Stimulated activated naive CD8-positive, alpha-beta T cell treated with anti-CD3 and anti-CD28 coated beads, Interleukin-15, amount 100 ng/mL, for 72 hours (primary cell): ENCODE measurements at regions not wholly inside any gene's neighbourhood (a gene's known extent, or its start where the extent isn't known, plus 50 kb on each side); places are given as distances from the start of the nearest gene placed in this dataset.

Source experiments
- ATAC-seq: fragments of 150-1000 bp; cut with Tn5 transposase; 2 replicates; pipeline ENCODE4 v1.10.0; 2021; ENCODE audit warnings: mild to moderate bottlenecking, moderate library complexity
- DNase-seq, 2 donors: peaks; one replicate each; pipeline ENCODE4 v3.0.0; 2021 to 2022
- H3K27ac Mint-ChIP-seq, 2 donors: one replicate each; pipeline ENCODE4 v1.8.0; 2022; ENCODE audit warnings: mild to moderate bottlenecking in 2 of 2, mixed read lengths in 2 of 2, moderate library complexity in 2 of 2
- H3K27me3 Mint-ChIP-seq: one replicate; pipeline ENCODE4 v1.8.0; 2022; ENCODE audit warnings: mixed read lengths
- H3K4me1 Mint-ChIP-seq: one replicate; pipeline ENCODE4 v1.8.0; 2022; ENCODE audit warnings: mild to moderate bottlenecking, mixed read lengths
- H3K4me3 Mint-ChIP-seq, 2 donors: one replicate each; pipeline ENCODE4 v1.8.0; 2022; ENCODE audit warnings: mild to moderate bottlenecking in 2 of 2, mixed read lengths in 2 of 2, moderate library complexity in 1 of 2
- H3K9me3 Mint-ChIP-seq, 2 donors: one replicate each; pipeline ENCODE4 v1.8.0; 2022; ENCODE audit warnings: mixed read lengths in 2 of 2

GRCh38 chr5:61686491-61687257, 354.6 kb downstream of the ZSWIM6 start:
- ATAC-seq: no peak
- no peak overlapping the region for H3K4me3 Mint-ChIP-seq
- H3K27me3 Mint-ChIP-seq: peaks cover 59% of the 10 kb centered on the region

GRCh38 chr5:61687371-61687770, 355.3 kb downstream of the ZSWIM6 start:
- Mint-ChIP-seq H3K27me3 (peaks cover 59% of the 10 kb centered on the region), H3K4me3 (no peak overlapping the region), H3K27ac (no peak overlapping the region), H3K9me3 (no peaks in the 10 kb centered on the region), H3K4me1 (no peaks in the 10 kb centered on the region)
- ATAC-seq: no peak
- DNase-seq: no peak

More at GRCh38 chr5:61686491-61687257, 354.6 kb downstream of the ZSWIM6 start:
- H3K9me3 Mint-ChIP-seq: no peaks in the 10 kb centered on the region
- no peaks in the 10 kb centered on the region for H3K4me1 Mint-ChIP-seq
- DNase-seq: no peak
- peak overlapping the region in 1 of 2 donors; percentile 22 for H3K27ac Mint-ChIP-seq

DNA sequence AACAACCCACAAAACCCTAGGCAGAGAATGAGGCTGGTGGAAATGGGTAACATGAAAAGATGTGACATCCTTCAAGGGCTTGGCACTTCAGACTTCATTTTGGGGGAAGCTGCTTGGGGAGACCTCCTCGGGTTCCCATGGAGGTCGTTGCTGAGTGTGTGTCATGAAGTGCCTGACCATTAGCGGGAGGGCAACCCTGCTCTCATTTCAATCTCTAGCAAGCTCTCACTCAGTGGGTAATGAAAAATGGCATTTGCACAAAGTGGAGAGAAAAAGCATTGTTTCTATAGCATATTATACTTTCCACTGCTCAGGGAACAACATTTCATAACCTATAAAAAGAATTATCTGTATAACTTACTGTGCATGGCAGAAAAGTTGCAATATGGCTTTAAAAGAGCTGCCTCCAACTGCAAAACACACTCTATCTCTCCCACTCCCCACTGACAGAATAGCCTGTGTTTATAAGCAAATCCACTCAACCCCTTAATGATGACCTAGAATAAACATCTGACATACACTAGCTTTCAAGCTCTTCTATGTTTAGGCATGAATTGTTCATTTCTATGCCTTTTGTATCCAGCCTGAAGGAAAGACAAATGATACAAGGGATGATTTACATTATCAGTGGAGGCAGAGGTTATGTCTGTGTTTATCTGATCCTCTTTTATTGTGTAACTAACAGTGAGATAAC, 357.2 kb downstream of the ZSWIM6 start:
- Mint-ChIP-seq H3K9me3 (no peaks in the 10 kb centered on the region), H3K4me3 (no peak overlapping the region), H3K27me3 (peaks cover 57% of the 10 kb centered on the region), H3K27ac (no peak overlapping the region), H3K4me1 (no peaks in the 10 kb centered on the region)
- no peak for DNase-seq
- ATAC-seq: no peak

- no peak for ATAC-seq
- no peaks in the 10 kb centered on the region for H3K4me1 Mint-ChIP-seq
Measured at GRCh38 chr5:61697809-61698558, 365.9 kb downstream of the ZSWIM6 start.

GRCh38 chr5:61701877-61702602, 370.0 kb downstream of the ZSWIM6 start:
- ATAC-seq (no peak), DNase-seq (no peak)
- H3K27ac Mint-ChIP-seq: no peak overlapping the region

More at GRCh38 chr5:61697809-61698558, 365.9 kb downstream of the ZSWIM6 start:
- no peaks in the 10 kb centered on the region for H3K27me3 Mint-ChIP-seq
- H3K9me3 Mint-ChIP-seq: no peaks in the 10 kb centered on the region
- DNase-seq: no peak
- no peak overlapping the region for H3K27ac Mint-ChIP-seq
- H3K4me3 Mint-ChIP-seq: no peak overlapping the region

GRCh38 chr5:61702784-61703183, 370.7 kb downstream of the ZSWIM6 start:
- ATAC-seq (no peak), DNase-seq (no peak)

More at GRCh38 chr5:61701877-61702602, 370.0 kb downstream of the ZSWIM6 start:
- Mint-ChIP-seq H3K9me3 (no peaks in the 10 kb centered on the region), H3K4me1 (no peaks in the 10 kb centered on the region), H3K27me3 (peaks cover 16% of the 10 kb centered on the region), H3K4me3 (no peak overlapping the region)

GRCh38 chr5:61704289-61704688, 372.2 kb downstream of the ZSWIM6 start:
- H3K9me3 Mint-ChIP-seq: peaks cover 0 to 1% of the 10 kb centered on the region in 2 donors
- peaks cover 16% of the 10 kb centered on the region for H3K27me3 Mint-ChIP-seq
- no peak overlapping the region for H3K4me3 Mint-ChIP-seq
- no peak overlapping the region for H3K27ac Mint-ChIP-seq
- H3K4me1 Mint-ChIP-seq: no peaks in the 10 kb centered on the region
- no peak for ATAC-seq
- no peak for DNase-seq

More at GRCh38 chr5:61702784-61703183, 370.7 kb downstream of the ZSWIM6 start:
- Mint-ChIP-seq H3K27ac (no peak overlapping the region), H3K9me3 (no peaks in the 10 kb centered on the region), H3K4me1 (no peaks in the 10 kb centered on the region), H3K4me3 (no peak overlapping the region), H3K27me3 (peaks cover 16% of the 10 kb centered on the region)

GRCh38 chr5:61706751-61707150, 374.7 kb downstream of the ZSWIM6 start:
- Mint-ChIP-seq H3K4me1 (no peaks in the 10 kb centered on the region), H3K9me3 (peaks cover 0 to 8% of the 10 kb centered on the region in 2 donors), H3K27ac (no peak overlapping the region), H3K4me3 (no peak overlapping the region), H3K27me3 (peaks cover 16% of the 10 kb centered on the region)
- DNase-seq: no peak
- ATAC-seq: no peak

- Mint-ChIP-seq H3K4me3 (no peak overlapping the region), H3K27ac (no peak overlapping the region), H3K9me3 (peaks cover 16 to 17% of the 10 kb centered on the region in 2 donors), H3K27me3 (peaks cover 8% of the 10 kb centered on the region), H3K4me1 (no peaks in the 10 kb centered on the region)
- no peak for ATAC-seq
- DNase-seq: no peak
Measured at GRCh38 chr5:61719124-61719523, 387.1 kb downstream of the ZSWIM6 start.

GRCh38 chr5:61720829-61721228, 388.8 kb downstream of the ZSWIM6 start:
- no peak overlapping the region for H3K27ac Mint-ChIP-seq
- DNase-seq: no peak
- no peak for ATAC-seq
- no peaks in the 10 kb centered on the region for H3K4me1 Mint-ChIP-seq
- H3K4me3 Mint-ChIP-seq: no peak overlapping the region
- peaks cover 10% of the 10 kb centered on the region for H3K27me3 Mint-ChIP-seq
- H3K9me3 Mint-ChIP-seq: peaks cover 16 to 17% of the 10 kb centered on the region in 2 donors

GRCh38 chr5:61724102-61724501, 392.0 kb downstream of the ZSWIM6 start:
- ATAC-seq: no peak
- Mint-ChIP-seq H3K27me3 (peaks cover 14% of the 10 kb centered on the region), H3K9me3 (peaks cover 16 to 17% of the 10 kb centered on the region in 2 donors)

GRCh38 chr5:61728287-61728686, 396.2 kb downstream of the ZSWIM6 start:
- peaks cover 41% of the 10 kb centered on the region for H3K27me3 Mint-ChIP-seq
- peaks cover 0 to 5% of the 10 kb centered on the region in 2 donors for H3K9me3 Mint-ChIP-seq
- DNase-seq (no peak), ATAC-seq (no peak)
- H3K27ac Mint-ChIP-seq: no peak overlapping the region
- no peak overlapping the region for H3K4me3 Mint-ChIP-seq
- H3K4me1 Mint-ChIP-seq: no peaks in the 10 kb centered on the region

More at GRCh38 chr5:61724102-61724501, 392.0 kb downstream of the ZSWIM6 start:
- no peak for DNase-seq
- H3K4me3 Mint-ChIP-seq: no peak overlapping the region
- no peaks in the 10 kb centered on the region for H3K4me1 Mint-ChIP-seq
- no peak overlapping the region for H3K27ac Mint-ChIP-seq

DNA sequence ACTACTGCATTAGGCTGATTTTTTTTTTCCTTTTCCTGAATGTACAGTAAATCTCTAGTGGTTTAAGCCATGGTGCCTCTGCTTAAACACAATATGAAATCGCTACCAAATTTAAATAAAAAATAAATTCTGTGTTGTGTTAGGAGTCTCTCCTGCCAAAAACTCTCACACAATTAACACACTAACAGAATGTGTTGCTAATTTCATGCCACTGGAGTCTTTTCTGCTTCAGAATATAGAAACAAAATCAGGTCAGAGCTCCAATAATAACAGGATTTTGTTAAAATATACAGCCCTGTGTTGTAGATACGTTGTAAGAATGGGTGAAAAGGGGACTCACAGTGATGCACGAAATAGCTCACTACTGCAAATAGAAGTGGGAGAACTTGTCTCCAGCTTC, 398.8 kb downstream of the ZSWIM6 start:
- ATAC-seq: no peak

DNA sequence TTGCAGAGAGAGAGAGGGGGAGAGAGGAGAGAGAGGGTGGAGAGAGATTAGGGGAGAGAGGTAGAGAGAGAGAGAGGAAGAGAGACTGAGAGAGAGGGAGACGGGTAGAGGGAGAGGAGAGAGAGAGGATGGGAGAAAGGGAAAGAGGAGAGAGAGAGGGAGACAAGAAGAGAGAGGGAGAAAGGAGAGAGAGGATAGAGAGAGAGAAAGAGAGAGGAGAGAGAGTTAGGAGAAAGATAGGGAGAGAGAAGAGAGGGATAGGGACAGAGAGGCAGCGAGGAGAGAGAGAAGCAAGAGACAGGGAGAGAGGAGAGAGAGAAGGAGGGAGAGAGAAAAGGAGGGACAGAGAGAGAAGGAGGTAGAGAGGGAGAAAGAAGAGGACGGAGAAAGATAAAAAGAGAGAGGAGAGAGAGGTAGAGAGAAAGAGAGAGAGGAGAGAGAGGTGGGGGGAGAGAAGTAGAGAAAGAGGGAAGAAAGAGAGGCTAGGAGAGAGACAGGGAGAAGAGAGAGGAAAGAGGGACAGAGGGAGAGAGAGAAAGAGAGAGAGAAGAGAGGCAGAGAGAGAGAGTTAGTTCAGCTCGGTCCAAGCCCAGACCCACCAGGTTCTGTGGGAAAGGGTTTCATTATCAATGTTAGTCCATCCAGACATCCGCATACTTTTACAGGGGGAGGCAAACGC, 399.3 kb downstream of the ZSWIM6 start:
- Mint-ChIP-seq H3K9me3 (no peaks in the 10 kb centered on the region), H3K27ac (peak overlapping the region in 1 of 2 donors; percentile 62), H3K4me3 (no peak overlapping the region), H3K27me3 (peaks cover 33% of the 10 kb centered on the region), H3K4me1 (no peaks in the 10 kb centered on the region)
- ATAC-seq (no peak), DNase-seq (no peak)

More for the DNA sequence above, 398.8 kb downstream of the ZSWIM6 start:
- peak overlapping the region in 1 of 2 donors; percentile 62 for H3K27ac Mint-ChIP-seq
- H3K27me3 Mint-ChIP-seq: peaks cover 38% of the 10 kb centered on the region
- H3K4me1 Mint-ChIP-seq: no peaks in the 10 kb centered on the region
- no peak overlapping the region for H3K4me3 Mint-ChIP-seq
- no peaks in the 10 kb centered on the region for H3K9me3 Mint-ChIP-seq
- DNase-seq: no peak

DNA sequence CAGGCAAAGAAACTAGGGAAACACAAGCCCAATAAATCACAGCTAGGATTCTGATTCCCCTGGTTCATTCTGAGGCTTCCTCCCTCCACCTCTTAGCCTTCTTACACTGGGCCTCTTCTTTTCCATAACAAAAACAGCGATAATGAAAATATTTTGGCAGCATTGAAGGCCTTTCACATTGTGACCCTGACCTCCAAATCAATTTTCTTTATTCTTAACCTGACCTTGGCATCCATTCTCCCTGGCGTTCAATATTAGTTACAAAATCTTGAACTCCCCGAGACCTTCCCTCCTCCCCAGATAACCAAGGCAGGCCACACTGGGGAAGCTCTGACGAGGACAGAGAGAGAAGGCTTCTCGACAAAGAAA, 399.9 kb downstream of the ZSWIM6 start:
- Mint-ChIP-seq H3K27ac (no peak overlapping the region), H3K27me3 (peaks cover 33% of the 10 kb centered on the region), H3K4me1 (no peaks in the 10 kb centered on the region), H3K4me3 (no peak overlapping the region), H3K9me3 (no peaks in the 10 kb centered on the region)
- ATAC-seq (no peak), DNase-seq (no peak)
